ENCODE measurements at regions not wholly inside any gene's neighbourhood (a gene's known extent, or its start where the extent isn't known, plus 50 kb on each side); places are given as distances from the start of the nearest gene placed in this dataset.

DNA sequence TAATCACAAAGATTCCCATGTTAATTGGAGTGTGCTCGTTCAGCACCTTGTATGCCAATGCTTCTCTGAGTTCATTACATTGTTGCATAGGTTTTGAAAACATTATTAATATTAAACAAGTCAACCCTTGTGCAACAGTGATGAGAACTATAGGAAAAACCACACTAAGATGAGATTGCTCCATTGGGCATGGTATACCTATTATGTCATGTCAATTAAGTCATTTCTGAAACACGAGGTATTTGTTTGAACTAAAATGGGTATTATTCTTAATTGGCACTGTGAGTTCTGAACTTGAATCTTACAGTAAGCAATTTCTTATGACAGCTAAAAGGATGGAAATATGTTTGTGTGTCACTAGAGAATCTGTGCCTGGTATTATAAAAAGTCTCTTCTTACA lies 447.7 kb downstream of the EFNA5 start:
- Mint-ChIP-seq H3K27ac (no peak overlapping the region), H3K36me3 (ENCODE audit: low read depth) (no peaks in the 10 kb centered on the region), H3K4me3 (no peak overlapping the region), H3K27me3 (ENCODE audit: insufficient read depth) (no peaks in the 10 kb centered on the region), H3K4me1 (no peaks in the 10 kb centered on the region), H3K9me3 (no peaks in the 10 kb centered on the region)
- no peak overlapping the region for H3K4me3 ChIP-seq (ENCODE audit: low read length)
- H3K9ac ChIP-seq (ENCODE audit: extremely low read depth, low read length, poor library complexity, severe bottlenecking): no peak overlapping the region
- 96 to 100% methylated on average over 1 of the region's 2 CpGs for WGBS, 2 experiments (ENCODE audit: insufficient coverage in 1 of 2, insufficient read length in 1 of 2)
- H3K27ac ChIP-seq (ENCODE audit: low read depth, low read length): no peak overlapping the region
- no peaks in the 10 kb centered on the region for H3K9me3 ChIP-seq (ENCODE audit: control insufficient read depth, low read length)
- H3K27me3 ChIP-seq (ENCODE audit: control insufficient read depth, insufficient read depth, low read length, poor library complexity, severe bottlenecking): no peaks in the 10 kb centered on the region
- H3K36me3 ChIP-seq (ENCODE audit: control insufficient read depth, insufficient read depth, low read length): no peaks in the 10 kb centered on the region
- no peak for DNase-seq
- no peaks in the 10 kb centered on the region for H3K4me1 ChIP-seq (ENCODE audit: control insufficient read depth, insufficient read depth, low read length)
- TF ChIP-seq, protein P1, sequence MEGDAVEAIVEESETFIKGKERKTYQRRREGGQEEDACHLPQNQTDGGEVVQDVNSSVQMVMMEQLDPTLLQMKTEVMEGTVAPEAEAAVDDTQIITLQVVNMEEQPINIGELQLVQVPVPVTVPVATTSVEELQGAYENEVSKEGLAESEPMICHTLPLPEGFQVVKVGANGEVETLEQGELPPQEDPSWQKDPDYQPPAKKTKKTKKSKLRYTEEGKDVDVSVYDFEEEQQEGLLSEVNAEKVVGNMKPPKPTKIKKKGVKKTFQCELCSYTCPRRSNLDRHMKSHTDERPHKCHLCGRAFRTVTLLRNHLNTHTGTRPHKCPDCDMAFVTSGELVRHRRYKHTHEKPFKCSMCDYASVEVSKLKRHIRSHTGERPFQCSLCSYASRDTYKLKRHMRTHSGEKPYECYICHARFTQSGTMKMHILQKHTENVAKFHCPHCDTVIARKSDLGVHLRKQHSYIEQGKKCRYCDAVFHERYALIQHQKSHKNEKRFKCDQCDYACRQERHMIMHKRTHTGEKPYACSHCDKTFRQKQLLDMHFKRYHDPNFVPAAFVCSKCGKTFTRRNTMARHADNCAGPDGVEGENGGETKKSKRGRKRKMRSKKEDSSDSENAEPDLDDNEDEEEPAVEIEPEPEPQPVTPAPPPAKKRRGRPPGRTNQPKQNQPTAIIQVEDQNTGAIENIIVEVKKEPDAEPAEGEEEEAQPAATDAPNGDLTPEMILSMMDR (conservative IDR thresholded peaks at IDR 0.05): no peak

DNA sequence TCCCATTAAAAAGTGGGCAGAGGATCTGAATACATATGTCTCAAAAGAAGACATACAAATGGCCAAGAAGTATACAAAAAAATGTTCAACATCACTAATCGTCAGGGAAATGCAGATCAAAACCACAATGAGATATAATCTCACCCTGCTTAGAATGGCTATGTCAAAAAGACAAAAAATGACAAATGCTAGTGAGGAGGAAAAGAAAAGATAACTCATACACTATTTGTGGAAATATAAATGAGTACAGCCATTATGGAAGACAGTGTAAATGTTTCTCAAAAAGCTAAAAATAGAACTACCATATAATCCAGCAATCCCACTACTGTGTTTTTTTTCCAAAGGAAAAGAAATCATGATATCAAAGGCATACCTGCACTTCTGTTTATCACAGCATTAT lies 450.7 kb downstream of the EFNA5 start:
- no peak for DNase-seq
- no peaks in the 10 kb centered on the region for H3K36me3 Mint-ChIP-seq (ENCODE audit: low read depth)
- 100% methylated on average over 1 of the region's 1 CpG; no CpG with 5 or more reads in 1 of the 2 experiments for WGBS, 2 experiments (ENCODE audit: insufficient coverage in 1 of 2, insufficient read length in 1 of 2)
- H3K4me1 Mint-ChIP-seq: no peaks in the 10 kb centered on the region
- no peak overlapping the region for H3K4me3 Mint-ChIP-seq
- Histone ChIP-seq H3K36me3 (ENCODE audit: control insufficient read depth, insufficient read depth, low read length) (no peaks in the 10 kb centered on the region), H3K9ac (ENCODE audit: extremely low read depth, low read length, poor library complexity, severe bottlenecking) (no peak overlapping the region), H3K27ac (ENCODE audit: low read depth, low read length) (no peak overlapping the region), H3K27me3 (ENCODE audit: control insufficient read depth, insufficient read depth, low read length, poor library complexity, severe bottlenecking) (no peaks in the 10 kb centered on the region), H3K4me1 (ENCODE audit: control insufficient read depth, insufficient read depth, low read length) (no peaks in the 10 kb centered on the region), H3K9me3 (ENCODE audit: control insufficient read depth, low read length) (no peaks in the 10 kb centered on the region), H3K4me3 (ENCODE audit: low read length) (no peak overlapping the region)
- no peaks in the 10 kb centered on the region for H3K9me3 Mint-ChIP-seq
- no peak overlapping the region for H3K27ac Mint-ChIP-seq
- TF ChIP-seq, protein P1 (conservative IDR thresholded peaks at IDR 0.05): no peak
- no peaks in the 10 kb centered on the region for H3K27me3 Mint-ChIP-seq (ENCODE audit: insufficient read depth)

DNA sequence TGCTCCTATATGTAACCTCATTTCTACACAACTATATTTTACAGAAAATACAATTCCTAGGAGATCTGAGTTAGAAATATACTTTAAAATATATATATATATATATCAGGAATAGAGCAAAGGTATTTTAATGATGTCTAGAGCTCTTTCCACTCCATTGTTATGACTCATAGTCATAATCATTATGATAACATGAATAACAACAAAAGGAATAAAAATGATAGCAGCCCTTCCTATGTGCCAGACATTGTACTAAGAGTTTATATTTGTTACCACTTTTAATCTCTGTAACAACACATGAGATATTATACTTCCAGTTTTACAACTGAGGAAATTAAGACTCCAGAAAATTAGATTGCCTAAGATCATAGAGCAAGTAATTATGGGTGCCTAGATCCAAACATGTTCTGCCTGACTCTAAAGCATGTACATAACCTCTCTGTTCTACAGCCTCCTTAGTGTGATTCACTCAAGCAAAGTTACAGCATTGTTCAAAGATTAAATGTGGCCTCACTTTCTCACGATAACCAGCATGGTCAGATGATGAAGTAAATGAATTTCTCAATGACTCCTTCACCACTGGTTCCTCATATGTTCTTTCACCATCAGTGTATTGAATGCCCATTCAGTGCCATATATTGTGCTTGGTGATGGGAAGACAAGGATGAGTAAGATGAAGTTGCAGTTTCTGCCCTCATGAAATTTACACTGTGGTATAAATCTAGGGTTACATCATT lies 452.1 kb downstream of the EFNA5 start:
- Mint-ChIP-seq H3K9me3 (no peaks in the 10 kb centered on the region), H3K36me3 (ENCODE audit: low read depth) (no peaks in the 10 kb centered on the region), H3K4me3 (no peak overlapping the region), H3K27ac (no peak overlapping the region), H3K27me3 (ENCODE audit: insufficient read depth) (no peaks in the 10 kb centered on the region), H3K4me1 (no peaks in the 10 kb centered on the region)
- TF ChIP-seq, protein P1 (conservative IDR thresholded peaks at IDR 0.05): no peak
- WGBS, 2 experiments (ENCODE audit: insufficient coverage in 1 of 2, insufficient read length in 1 of 2): 83 to 90% methylated on average over 1 of the region's 1 CpG
- DNase-seq: no peak
- Histone ChIP-seq H3K4me3 (ENCODE audit: low read length) (no peak overlapping the region), H3K9ac (ENCODE audit: extremely low read depth, low read length, poor library complexity, severe bottlenecking) (no peak overlapping the region), H3K27ac (ENCODE audit: low read depth, low read length) (no peak overlapping the region), H3K9me3 (ENCODE audit: control insufficient read depth, low read length) (no peaks in the 10 kb centered on the region), H3K36me3 (ENCODE audit: control insufficient read depth, insufficient read depth, low read length) (no peaks in the 10 kb centered on the region), H3K4me1 (ENCODE audit: control insufficient read depth, insufficient read depth, low read length) (no peaks in the 10 kb centered on the region), H3K27me3 (ENCODE audit: control insufficient read depth, insufficient read depth, low read length, poor library complexity, severe bottlenecking) (no peaks in the 10 kb centered on the region)

All from endodermal cell (in vitro differentiated cells).